ENCODE measurements at regions not wholly inside any gene's neighbourhood (a gene's known extent, or its start where the extent isn't known, plus 50 kb on each side); places are given as distances from the start of the nearest gene placed in this dataset.

GRCh38 chr2:42933824-42934254 is 141.5 kb upstream of the HAAO start:
- H3K27me3 ChIP-seq (ENCODE audit: control insufficient read depth in 4 of 4, insufficient read depth in 4 of 4, low read length in 3 of 4) = no peaks in the 10 kb centered on the region
- H3K27ac ChIP-seq (ENCODE audit: low read depth in 1 of 2, low read length in 2 of 2) = no peak overlapping the region
- H3K9ac ChIP-seq (ENCODE audit: low read depth in 1 of 2, low read length in 2 of 2) = no peak overlapping the region
- 71% methylated on average over 8 of the region's 8 CpGs for WGBS
- TF ChIP-seq HNF4G (IDR thresholded peaks at IDR 0.05) = no peak
- no peak for TF ChIP-seq SP1 (IDR thresholded peaks at IDR 0.05)
- TF ChIP-seq EGR1 (IDR thresholded peaks at IDR 0.05; ENCODE audit: low read depth in 2 of 2) = no peak
- no peak for TF ChIP-seq REST (IDR thresholded peaks at IDR 0.05)
- no peak for TF ChIP-seq CTCF (IDR thresholded peaks at IDR 0.05; ENCODE audit: low read depth, low read length, missing input control)
- no peak for TF ChIP-seq RXRA (IDR thresholded peaks at IDR 0.05)
- no peak for TF ChIP-seq HNF4A (conservative IDR thresholded peaks at IDR 0.05)
- no peak for TF ChIP-seq FOXA2 (IDR thresholded peaks at IDR 0.05)
- TF ChIP-seq TAF1 (conservative IDR thresholded peaks at IDR 0.05) = no peak
- TF ChIP-seq, protein P1, sequence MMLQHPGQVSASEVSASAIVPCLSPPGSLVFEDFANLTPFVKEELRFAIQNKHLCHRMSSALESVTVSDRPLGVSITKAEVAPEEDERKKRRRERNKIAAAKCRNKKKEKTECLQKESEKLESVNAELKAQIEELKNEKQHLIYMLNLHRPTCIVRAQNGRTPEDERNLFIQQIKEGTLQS (IDR thresholded peaks at IDR 0.05) = no peak
- TF ChIP-seq FOXA1 (IDR thresholded peaks at IDR 0.05) = no peak
- no peak for TF ChIP-seq ZBTB33 (IDR thresholded peaks at IDR 0.05)
- TF ChIP-seq, protein P2, sequence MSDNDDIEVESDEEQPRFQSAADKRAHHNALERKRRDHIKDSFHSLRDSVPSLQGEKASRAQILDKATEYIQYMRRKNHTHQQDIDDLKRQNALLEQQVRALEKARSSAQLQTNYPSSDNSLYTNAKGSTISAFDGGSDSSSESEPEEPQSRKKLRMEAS (IDR thresholded peaks at IDR 0.05) = no peak
- TF ChIP-seq NR2F2 (IDR thresholded peaks at IDR 0.05) = no peak
- TF ChIP-seq RAD21 (IDR thresholded peaks at IDR 0.05) = no peak
- no peak overlapping the region for H3K4me3 ChIP-seq (ENCODE audit: low read depth in 1 of 3, low read length in 3 of 3)
- H3K4me1 ChIP-seq (ENCODE audit: control insufficient read depth in 4 of 4, insufficient read depth in 4 of 4, low read length in 3 of 4) = peaks cover 9 to 16% (median 16%) of the 10 kb centered on the region in 4 donors
- no peaks in the 10 kb centered on the region for H3K9me3 ChIP-seq (ENCODE audit: control insufficient read depth in 4 of 4, low read length in 3 of 4)
- DNase-seq (ENCODE audit: low spot score) = no peak
- no peaks in the 10 kb centered on the region for H3K36me3 ChIP-seq (ENCODE audit: control insufficient read depth in 4 of 4, insufficient read depth in 3 of 4, low read depth in 1 of 4, low read length in 3 of 4)

Measured in liver (tissue), 8 donors.